ENCODE measurements at regions not wholly inside any gene's neighbourhood (a gene's known extent, or its start where the extent isn't known, plus 50 kb on each side); places are given as distances from the start of the nearest gene placed in this dataset.

DNA sequence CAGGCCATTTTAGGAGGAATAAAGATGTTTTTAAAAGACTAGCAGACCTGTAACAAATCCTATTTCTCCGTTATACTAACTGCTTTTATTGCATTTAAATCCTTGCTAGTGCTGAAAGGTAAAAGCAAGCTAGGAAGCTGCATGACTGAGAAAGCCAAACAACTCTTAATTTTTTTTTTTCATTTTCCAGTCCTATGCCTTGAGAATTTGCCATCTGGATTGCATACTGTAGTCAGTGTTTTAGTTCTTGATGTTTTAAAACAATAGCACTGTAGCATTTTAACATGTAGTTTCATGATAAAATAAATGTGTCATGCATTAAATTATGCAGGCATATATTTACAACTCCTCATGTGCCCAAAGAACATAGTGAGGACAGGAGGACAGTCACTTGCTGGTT, 108.4 kb upstream of the FGF10 start:
- DNase-seq (ENCODE audit: low spot score): no peak
- Histone ChIP-seq H3K27me3 (replicated peaks; ENCODE audit: insufficient read depth) (no peaks in the 10 kb centered on the region), H3K4me3 (no peak overlapping the region), H3K27ac (no peak overlapping the region), H3K9me3 (no peaks in the 10 kb centered on the region), H3K36me3 (no peaks in the 10 kb centered on the region), H3K4me1 (ENCODE audit: control insufficient read depth in 1 of 2, low read depth in 2 of 2) (no peaks in the 10 kb centered on the region)
- TF ChIP-seq, protein P1, sequence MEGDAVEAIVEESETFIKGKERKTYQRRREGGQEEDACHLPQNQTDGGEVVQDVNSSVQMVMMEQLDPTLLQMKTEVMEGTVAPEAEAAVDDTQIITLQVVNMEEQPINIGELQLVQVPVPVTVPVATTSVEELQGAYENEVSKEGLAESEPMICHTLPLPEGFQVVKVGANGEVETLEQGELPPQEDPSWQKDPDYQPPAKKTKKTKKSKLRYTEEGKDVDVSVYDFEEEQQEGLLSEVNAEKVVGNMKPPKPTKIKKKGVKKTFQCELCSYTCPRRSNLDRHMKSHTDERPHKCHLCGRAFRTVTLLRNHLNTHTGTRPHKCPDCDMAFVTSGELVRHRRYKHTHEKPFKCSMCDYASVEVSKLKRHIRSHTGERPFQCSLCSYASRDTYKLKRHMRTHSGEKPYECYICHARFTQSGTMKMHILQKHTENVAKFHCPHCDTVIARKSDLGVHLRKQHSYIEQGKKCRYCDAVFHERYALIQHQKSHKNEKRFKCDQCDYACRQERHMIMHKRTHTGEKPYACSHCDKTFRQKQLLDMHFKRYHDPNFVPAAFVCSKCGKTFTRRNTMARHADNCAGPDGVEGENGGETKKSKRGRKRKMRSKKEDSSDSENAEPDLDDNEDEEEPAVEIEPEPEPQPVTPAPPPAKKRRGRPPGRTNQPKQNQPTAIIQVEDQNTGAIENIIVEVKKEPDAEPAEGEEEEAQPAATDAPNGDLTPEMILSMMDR (IDR thresholded peaks at IDR 0.05): no peak
- ATAC-seq (ENCODE audit: insufficient number of reproducible peaks, low FRiP score, low read depth): no peak

DNA sequence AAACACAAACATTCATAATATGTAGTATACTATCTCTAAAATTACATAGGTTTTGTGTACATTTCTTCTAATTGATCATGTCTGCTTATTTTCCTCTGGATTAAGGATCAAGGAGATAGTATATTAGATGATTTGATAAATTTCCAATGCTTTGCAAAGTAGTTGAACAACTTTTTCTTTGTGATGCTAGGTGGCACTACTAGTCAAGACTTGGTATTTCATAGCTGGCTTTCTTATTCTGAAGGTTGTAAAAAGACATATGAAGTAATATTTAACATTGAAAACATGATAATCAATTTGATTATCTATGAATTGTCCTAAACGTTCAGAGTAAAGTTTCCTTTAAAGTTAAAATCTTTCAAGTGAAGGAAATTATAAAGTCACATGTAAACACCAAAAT, 106.1 kb upstream of the FGF10 start:
- H3K27ac ChIP-seq: no peak overlapping the region

DNA sequence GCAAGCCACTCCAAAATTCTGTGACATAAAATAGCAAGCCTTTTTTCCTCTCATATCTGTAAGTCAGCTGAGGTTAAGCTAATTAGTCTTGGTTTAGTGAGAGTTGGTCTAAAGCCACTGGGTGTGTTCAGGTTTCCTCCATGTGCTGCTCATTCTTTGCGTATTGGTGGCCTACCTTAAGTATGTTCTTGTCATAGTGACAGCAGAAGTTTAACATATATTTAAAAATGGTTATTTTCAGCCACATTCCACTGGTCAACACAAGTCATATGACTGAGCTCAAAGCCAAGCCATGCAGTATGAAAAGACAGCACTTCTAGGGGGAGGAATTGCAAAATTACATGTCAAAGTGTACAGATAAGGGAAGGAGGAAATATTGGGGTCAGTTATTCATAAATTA, 100.5 kb upstream of the FGF10 start:
- Histone ChIP-seq H3K36me3 (no peaks in the 10 kb centered on the region), H3K4me1 (ENCODE audit: control insufficient read depth in 1 of 2, low read depth in 2 of 2) (no peaks in the 10 kb centered on the region), H3K4me3 (no peak overlapping the region), H3K27ac (no peak overlapping the region), H3K27me3 (replicated peaks; ENCODE audit: insufficient read depth) (no peaks in the 10 kb centered on the region), H3K9me3 (no peaks in the 10 kb centered on the region)
- no peak for DNase-seq (ENCODE audit: low spot score)
- ATAC-seq (ENCODE audit: insufficient number of reproducible peaks, low FRiP score, low read depth): no peak
- TF ChIP-seq, protein P1 (IDR thresholded peaks at IDR 0.05): no peak

More for the DNA sequence above, 106.1 kb upstream of the FGF10 start:
- TF ChIP-seq, protein P1 (IDR thresholded peaks at IDR 0.05): no peak
- DNase-seq (ENCODE audit: low spot score) (no peak), ATAC-seq (ENCODE audit: insufficient number of reproducible peaks, low FRiP score, low read depth) (no peak)
- H3K36me3 ChIP-seq: no peaks in the 10 kb centered on the region
- H3K4me1 ChIP-seq (ENCODE audit: control insufficient read depth in 1 of 2, low read depth in 2 of 2): no peaks in the 10 kb centered on the region
- H3K4me3 ChIP-seq: no peak overlapping the region
- no peaks in the 10 kb centered on the region for H3K27me3 ChIP-seq (replicated peaks; ENCODE audit: insufficient read depth)
- H3K9me3 ChIP-seq: no peaks in the 10 kb centered on the region

DNA sequence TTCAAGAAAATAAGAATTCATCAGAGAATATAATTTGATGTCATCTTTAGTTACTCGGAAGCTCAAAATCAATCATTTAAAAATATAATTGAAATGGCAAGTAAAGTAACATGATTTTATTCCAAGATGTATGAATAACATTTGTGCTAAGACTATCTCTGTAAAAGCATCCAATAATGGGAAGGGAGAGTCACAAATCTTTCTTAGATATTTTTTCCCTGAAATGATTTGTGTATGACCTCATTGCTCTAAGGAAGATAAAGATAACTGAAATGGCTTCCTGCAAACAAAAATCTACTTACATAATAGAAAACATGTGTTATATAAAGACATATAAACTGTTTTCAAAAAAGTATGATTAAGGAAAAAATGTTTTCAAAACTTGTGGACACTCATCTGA, 97.4 kb upstream of the FGF10 start:
- TF ChIP-seq, protein P1 (IDR thresholded peaks at IDR 0.05): no peak
- DNase-seq (ENCODE audit: low spot score) (no peak), ATAC-seq (ENCODE audit: insufficient number of reproducible peaks, low FRiP score, low read depth) (no peak)
- Histone ChIP-seq H3K9me3 (no peaks in the 10 kb centered on the region), H3K36me3 (no peaks in the 10 kb centered on the region), H3K27ac (no peak overlapping the region), H3K4me3 (no peak overlapping the region), H3K4me1 (ENCODE audit: control insufficient read depth in 1 of 2, low read depth in 2 of 2) (no peaks in the 10 kb centered on the region), H3K27me3 (replicated peaks; ENCODE audit: insufficient read depth) (no peaks in the 10 kb centered on the region)

DNA sequence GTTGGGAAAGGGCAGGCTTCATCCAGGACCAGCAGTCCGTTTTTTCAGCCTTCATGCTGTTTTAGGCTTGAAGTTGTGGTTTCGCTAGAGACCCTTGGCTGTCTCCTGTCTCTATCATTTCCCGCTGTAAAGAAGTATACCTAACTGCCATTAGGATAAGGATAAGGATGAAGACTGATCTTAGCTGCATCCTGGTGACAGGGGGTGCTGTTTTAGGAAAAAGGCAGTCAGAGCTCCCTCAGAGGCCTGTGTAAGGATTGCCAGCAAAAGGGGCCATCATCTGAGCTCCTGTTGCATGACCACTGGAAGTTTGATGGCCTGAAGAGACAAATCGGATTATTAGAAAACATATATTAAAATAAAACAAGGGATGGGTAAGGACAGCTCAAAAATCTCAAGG, 64.8 kb upstream of the FGF10 start:
- ATAC-seq (ENCODE audit: insufficient number of reproducible peaks, low FRiP score, low read depth) (no peak), DNase-seq (ENCODE audit: low spot score) (no peak)
- H3K9me3 ChIP-seq: no peaks in the 10 kb centered on the region
- no peak overlapping the region for H3K27ac ChIP-seq
- no peak overlapping the region for H3K4me3 ChIP-seq
- no peaks in the 10 kb centered on the region for H3K27me3 ChIP-seq (replicated peaks; ENCODE audit: insufficient read depth)
- no peaks in the 10 kb centered on the region for H3K4me1 ChIP-seq (ENCODE audit: control insufficient read depth in 1 of 2, low read depth in 2 of 2)
- no peaks in the 10 kb centered on the region for H3K36me3 ChIP-seq
- TF ChIP-seq, protein P1 (IDR thresholded peaks at IDR 0.05): no peak

Measured in thoracic aorta (tissue), 2 donors.